ENCODE measurements at regions not wholly inside any gene's neighbourhood (a gene's known extent, or its start where the extent isn't known, plus 50 kb on each side); places are given as distances from the start of the nearest gene placed in this dataset.
"Not testable (repeated sequence)": the region's sequence is repeated elsewhere in the genome, so short reads cannot be mapped to it uniquely, and the experiment has no call there.

DNA sequence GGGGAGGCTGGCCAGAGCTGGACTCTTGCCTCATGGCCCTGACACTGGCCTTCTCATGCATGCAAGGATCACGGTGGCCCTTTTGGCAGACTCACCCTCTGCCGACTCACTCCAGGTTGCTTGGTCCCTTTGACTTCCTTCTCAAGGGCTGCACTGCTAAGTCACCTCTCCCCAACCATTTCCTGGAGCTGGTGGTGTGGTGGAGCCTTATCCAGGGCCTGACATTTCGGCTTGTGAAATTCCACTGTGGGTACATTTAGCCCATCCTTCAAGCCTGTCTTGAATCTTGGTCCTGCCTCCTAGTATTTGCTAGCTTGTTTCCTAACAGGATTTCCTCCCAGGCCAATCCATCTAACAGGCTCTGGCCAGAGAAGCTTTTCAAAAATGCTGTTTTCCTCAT is 52.6 kb upstream of the JUN start:
- no peak for DNase-seq

DNA sequence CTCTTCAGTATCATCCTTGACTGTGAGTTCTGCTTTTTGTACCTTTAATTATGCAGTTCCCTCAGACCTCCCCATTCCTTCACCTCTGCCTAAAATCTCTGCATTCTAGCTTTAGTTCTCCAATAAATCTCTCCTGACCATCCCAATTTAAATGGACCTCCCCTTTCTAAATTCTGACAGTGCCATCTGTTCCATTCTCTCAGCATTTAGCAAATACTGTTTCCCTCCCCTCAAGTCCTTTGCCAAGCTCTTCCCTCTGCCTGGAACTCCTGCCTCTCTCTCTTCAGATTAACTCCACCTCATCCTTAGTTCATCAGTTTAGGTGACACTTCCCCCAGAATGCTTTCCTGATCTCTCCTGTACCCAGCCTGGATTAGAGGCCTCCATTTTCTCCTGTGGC is 54.0 kb upstream of the JUN start:
- no peak for DNase-seq

DNA sequence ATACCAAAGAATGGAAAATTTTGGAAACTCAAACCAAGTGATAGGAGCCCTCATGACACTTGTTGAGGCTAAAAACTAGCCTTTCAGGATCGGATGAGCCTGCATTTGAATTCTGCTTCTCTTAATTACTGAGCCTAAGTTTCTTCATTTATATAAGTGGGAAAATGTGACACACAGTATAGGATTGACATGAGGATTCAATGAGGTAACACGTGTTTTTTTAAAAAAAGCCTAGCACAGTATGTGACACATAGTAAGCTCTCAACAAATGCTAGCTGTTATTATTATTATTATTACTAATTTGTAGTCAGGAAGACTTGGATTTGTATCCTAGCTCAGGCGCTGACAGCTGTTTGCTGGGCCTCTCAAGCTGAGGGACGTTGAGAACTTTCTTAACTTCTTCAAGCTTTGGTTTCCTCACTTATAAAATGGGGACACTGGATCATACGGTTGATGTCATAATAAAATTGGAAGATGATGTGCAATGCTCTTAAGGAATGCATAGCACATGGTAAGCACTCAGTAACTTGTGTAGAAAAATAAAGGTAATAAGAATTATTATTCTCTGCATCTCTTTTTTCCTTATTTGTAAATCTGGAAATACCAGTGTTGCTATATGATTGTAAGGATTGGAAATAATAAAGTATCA is 55.4 kb upstream of the JUN start:
- DNase-seq, result no peak

DNA sequence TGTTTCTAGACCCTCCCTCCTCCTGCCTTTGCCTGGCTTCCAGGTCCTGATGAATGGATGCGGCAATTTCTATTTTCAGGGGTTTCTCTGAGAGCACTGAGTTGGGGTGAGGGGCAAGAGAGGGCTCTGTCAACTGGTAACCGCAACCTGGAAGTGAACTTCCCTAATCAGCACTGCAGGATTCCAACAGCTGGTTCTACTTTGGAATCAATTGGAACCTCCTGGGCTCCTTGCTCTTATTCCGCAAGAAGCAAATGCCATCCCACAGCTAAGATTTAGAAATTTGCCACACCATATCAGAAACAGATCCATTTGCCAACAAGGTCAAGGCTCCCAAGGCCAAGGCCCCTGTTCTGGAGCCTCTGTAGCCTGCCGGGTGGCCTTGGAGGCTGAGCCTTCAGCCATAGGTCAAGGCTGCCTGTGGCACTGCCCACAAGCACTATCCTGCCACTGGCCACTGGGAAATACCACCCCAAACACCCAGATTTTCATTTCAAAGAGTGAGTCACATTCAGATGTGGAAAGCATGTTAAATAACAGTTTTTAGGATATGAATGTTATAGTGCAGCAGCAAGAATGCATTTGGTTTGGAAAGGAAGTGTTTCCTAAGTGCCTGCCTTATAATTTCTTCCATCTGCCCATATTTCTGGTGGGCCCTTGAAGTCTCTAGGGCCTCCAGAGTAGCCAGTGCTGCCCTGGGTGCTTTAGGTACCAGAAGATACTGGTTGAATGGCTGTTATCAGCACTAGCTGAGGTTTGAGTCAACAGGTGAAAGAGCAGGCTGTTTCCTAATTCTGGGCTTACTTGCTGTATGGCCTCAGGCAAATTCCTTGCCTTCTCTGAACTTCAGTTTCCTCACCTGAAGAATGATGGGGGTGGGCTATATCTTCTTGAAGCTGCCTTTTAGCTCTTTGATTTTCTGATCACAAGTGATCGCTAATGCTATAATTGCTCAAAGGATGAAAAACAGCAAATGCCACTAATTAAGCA is 56.3 kb upstream of the JUN start:
- no peak for DNase-seq

DNA sequence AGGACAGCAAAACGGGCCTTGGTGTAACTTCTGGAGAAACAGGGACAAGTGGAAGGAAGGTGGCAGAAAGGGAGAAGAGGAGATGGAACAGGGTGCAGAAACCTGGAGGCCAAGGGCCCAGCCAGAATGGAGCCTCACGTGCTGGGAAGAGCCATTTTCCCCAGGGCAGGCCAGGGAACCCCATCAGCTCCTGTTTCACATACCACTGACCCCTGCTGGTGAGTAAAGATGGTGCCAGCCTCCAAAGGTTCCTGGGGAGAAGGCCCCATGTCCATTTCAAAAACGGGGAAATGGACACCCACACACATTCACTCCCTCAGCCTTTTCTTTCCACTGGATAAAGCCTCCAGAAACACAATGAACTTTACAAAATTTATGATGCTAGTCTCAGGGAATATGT is 57.6 kb upstream of the JUN start:
- no peak for DNase-seq

DNA sequence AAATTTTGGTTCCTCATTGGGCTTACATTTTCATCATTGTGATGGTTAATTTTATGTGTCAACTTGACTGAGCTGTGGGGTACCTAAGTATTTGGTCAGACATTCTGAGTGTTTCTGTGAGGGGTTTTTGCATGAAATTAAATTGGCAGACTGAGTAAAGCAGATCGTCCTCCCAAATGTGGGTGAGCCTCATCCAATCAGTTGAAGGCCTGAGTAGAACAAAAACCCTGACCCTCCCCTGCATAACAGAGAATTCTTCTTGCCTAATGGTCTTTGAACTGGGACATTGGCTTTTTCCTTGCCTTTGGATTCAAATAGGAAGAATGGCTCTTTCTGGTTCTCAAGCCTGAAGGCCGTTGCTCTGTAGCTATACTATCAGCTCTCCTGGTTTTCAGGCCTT is 59.1 kb upstream of the JUN start:
- DNase-seq, result no peak

DNA sequence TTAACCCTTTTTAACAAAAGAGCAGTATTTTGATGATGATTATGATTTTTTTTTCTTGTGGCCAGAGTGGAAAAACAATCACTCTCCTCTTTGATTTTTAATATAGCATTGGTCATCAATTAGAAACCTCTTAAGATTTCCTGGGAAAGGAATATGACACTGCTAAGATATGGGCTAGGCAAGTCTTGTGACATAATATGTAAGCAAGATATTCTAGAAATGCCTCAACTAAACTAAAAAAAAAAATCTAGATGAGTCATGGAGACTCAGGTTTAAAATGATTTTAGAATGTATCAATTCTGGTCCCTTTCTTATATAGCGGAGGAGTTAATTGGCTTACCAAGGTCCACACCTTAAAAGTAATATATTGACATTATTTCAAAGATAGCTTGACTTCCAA is 60.3 kb upstream of the JUN start:
- no peak for DNase-seq

DNA sequence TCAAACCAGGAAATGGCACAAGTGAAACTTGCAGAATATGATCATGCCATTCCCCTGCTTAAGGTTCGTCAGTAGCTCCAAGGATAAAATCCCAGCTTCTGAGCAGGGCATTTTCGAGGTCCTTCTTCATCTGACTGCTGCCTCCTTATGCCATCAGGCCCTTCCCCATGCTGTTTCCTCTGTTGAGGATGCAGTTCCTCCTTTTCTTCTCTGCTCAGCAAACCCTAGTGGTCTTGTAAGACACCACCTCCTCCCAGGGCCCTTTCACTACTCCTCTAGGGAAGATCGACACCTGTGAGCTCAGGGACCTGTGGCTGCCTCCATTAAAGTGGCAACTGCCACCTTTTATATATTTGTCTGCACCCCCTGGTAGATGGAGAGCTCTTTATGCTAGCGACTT is 62.1 kb upstream of the JUN start:
- no peak for DNase-seq

DNA sequence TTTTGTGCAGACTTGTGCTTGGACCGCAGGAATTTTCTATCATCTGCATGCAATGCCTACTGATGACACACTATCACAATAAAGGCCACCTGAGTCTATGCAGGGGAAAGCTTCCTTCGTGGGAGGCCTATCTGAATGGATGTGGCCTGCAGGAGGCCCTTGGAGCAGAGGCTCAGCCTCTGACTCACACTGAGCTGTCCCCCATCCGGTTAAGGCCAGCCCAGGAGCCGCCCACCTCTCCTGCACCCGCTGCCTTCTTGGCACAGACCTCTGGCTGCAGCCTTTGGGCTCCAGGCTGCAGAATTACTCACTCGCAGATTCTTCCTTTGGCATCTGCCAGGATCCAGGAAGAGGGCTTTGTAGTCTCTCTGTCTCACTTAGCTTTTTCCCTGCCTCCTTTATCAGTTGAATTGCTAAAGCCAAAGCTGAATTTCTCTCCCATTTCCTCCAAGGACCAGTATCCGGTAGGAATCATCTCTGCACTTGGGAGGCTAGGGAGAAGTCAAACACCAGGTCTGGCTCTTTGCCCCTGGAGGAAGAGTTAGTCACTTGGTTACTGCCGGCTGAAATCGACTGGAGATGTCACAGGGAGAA is 65.1 kb upstream of the JUN start:
- DNase-seq, result no peak

DNA sequence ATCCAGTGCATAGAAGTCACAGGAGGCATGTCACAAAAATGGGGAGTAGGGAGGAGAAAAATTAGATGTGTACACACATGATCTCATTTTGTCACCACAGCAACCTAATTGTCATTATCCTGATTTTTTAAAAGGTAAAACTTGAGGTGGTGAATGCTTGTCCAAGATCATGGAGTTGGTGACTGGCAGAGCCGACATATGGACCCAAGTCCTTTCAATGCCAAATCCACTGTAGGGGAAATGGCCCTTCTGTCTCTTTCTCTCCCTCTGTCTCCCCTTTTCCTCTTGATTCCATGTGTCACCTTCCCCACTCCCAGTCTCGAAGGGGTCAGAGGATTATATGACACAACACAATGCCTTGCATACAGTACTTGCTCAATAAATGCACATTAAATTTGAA is 65.7 kb upstream of the JUN start:
- no peak for DNase-seq

DNA sequence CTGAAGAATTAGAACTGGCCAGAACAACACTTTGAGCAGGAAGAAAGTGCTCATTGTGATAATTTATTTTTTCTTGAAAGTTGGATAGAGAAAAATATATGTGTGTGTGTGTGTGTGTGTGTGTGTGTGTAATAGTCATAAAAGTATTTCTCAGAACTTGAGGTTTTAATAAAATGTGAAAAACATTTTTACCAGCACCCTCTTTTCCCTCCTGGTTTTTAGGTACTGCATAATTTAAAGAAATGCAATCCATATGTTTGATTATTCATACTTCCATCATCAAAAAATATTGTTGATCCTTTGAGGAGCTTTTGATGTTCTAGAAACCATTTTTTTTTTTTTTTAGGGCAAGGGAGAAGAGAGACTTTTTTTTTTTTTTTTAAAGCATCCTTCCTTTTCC is 66.8 kb upstream of the JUN start:
- DNase-seq, result no peak

DNA sequence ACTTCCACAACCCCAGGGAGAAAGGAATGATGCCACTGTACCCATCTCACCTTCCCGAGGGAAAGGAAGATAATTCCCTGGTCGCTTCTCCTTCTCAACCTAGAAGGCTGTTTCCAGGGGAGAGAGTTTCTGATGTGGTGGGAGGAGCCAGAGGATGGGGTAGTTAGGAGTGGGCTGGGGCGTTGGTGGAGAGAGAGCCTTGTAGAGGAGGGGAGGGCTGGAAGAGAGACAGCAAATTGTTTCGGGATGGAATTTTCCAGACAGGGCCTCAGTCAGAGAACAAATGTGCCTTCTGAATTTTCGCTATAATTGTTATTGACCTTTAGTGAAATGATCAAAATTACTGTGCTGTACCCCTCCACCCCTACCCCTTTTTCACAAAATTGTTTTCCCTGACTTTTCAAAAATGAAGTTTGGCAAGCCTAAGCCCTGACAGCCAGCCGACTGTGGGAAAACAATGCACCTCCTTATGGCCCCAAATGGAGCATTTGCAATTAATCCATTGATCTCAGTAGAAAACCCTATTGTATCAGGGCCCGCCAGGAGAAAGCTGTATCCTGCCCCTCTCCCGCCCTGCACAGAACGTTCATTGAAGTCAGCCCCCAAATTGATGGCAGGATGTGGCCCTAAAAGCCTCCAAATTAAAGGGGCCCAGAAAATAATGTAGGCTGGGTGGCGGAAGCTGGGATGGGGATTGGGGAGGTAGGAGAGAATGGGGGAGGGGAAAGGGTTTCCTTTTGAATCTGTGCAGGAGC is 69.1 kb upstream of the JUN start:
- DNase-seq, result no peak

DNA sequence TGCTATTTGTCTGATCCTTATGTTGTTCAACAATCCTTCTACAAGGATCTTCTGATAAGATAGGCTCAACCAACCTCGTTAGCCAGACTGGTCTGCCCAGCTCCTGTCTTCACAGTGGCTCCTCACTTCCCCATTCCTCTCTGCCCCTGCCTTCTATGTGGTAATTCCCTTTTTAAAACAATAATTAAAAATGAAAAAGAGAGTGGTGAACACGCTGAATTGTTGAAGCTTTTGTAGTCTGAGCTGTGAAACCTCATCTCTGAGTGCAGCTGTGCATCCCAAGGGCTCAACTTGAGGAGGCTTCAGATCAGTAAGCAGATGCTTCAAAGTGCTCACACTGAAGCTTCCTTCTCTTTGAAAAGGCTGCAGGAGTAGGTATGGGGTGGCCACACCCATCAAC is 70.7 kb upstream of the JUN start:
- no peak for DNase-seq

DNA sequence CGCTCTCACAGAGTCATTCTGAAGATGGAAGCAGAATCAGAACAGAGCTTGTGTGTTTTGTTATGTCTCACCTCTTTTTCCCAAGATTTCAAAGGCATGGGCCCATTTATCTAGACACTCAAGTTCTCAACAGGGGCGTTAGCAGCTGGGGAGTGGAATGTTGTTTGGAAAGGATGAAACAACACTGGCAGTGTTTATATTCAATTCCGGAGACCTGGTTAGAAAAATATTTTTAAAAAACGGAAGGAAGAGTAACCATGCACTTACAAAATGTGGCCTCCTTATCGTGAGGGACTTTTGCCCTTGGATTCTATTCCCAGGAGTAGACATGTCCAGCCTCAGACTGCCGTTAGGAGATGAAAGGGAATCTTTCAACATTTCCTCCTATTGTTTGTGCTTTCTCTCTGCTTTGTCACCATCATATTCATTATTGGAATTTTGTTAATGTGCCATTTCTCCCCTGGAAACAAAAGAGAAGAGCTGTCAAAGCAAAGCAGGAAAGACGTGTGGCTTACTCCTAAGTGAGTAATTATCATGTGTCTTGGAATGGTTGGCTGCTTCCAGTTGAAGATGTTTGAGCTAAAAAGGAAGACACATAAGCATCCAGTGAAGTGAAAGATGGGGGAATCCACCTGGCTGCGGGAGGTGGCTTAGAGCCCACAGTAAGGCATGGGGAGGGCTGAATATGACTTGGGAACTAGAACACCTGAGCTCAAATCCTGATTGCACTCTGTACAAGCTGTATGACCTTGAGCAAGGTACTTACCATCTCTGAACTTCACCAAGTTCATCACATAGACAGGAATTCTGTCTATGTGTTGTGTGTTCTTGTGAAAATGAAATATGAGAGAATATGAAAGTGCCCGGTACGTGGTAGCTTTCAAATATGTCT is 71.7 kb upstream of the JUN start:
- no peak for DNase-seq

DNA sequence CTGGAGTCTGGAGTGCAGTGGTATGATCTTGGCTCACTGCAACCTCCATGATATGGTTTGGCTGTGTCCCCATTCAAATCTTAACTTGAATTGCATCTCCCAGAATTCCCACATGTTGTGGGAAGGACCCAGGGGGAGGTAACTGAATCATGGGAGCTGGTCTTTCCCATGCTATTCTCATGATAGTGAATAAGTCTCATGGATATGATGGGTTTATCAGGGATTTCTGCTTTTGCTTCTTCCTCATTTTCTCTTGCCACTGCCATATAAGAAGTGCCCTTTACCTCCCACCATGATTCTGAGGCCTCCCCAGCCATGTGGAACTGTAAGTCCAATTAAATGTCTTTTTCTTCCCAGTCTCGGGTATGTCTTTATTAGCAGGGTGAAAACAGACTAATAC is 72.4 kb upstream of the JUN start:
- not testable (repeated sequence) for DNase-seq

DNA sequence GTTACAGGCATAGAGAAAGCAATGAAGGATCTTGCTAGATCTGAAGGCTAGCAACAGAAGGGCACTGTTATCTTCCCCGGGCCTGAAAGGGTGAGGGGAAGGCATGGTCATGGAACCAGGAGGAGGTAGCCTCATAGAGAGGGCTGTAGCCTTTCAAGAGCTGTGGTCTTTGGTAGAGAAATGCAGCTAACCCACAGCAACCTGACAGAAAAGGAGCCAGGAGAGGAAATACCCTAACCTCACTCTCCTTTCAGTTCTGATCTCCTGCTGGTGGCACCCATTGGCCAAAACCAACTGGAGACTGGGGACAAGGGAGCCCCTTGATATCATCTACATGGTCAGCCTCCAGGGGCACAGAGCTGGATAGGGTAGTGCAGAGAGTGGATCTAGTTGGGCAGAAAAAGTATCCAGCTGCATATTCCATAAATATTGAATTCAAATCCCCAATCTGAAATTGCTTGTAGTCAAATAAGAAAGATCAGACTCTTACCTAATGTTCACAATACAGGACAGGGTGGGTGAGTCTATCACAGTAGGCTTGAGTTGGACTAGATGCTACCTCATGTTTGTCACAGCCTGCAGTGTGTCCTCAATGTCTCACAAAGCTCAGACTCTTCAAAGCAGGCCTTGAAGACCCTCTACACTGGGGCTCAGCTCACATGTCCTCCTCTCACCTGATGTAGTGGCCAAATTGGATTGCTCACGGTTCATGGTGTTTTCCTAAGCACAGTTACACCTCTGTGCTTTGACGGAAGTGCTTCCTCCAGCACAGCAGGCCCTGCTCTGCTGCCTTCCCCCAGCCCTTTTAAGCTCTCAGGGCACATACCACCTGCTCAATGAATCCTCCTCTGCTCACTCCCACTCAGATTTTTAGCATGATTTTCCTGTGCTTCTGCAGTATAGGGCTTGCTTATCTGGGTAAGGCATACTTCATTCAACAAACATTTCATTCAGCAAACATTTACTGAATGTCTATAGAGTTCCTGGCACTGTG is 74.1 kb upstream of the JUN start:
- DNase-seq, result no peak

DNA sequence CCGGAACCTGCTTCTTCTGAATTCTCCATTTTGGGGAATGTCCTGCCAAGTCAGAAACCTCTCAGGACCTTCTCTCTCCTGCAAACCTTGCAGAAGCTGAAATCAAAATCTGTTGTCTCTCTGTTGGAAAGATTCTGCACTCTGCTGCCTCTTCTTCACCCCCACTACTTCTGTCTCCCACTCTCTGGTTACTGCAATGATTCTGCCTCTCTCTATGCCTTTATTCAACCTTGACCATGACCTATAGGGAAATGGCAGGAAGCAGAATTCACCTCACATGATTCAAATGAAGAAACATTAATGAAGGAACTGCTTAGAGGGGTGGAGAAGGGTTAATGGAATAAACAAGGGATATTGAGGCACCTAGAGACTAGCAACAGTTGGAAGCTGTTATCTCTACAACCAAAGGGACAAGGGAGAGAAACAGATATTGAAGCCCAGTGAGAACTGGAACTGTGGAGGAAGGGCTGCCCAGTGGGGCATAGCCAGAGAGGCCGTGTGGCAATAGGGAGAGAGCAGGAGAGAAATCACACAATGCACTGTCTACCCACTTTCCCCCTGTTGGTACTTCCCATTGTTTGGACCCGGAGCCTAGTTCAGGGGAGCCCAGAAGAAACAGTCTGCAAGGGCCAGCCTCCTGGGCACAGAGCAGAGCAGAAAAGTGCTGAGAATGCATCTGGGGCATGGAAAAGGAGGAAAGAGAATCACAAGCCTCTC is 76.1 kb upstream of the JUN start:
- no peak for DNase-seq

DNA sequence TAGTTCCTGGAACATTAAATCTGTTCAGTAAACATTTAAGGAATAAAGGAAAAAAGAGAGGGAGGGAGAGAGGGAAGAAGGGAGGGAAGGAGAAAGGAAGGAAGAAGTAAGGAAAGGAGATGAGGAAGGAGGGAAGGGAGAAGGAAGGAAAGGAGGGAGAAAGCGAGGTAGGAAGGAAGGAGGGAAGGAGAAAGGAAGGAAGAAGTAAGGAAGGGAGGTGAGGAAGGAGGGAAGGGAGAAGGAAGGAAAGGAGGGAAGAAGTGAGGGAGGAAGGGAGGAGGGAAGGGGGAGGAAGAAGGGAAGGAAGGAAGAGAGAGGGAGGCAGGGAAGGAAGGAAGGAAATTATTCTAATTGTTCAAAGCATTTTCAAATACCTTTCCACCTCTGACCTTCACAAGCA is 77.2 kb upstream of the JUN start:
- DNase-seq, result no peak

DNA sequence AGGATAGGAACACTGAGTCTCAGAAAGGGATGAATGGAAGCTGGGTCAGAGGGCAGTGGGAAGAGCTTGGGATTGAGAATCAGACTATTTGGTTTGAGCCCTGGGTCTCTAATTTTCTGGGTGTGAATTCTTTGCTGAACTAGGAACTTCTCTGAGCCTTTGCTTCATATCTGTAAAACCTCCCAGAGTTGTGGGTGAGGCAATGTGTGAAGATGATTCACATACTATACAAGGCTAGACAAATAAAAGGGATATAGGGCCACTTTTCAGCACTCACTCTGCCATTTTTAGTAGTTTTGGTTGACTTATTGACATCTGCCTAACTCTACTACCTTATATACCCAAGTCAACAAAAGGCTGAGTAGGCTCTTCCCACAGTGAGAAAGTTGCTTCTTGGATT is 77.7 kb upstream of the JUN start:
- no peak for DNase-seq

DNA sequence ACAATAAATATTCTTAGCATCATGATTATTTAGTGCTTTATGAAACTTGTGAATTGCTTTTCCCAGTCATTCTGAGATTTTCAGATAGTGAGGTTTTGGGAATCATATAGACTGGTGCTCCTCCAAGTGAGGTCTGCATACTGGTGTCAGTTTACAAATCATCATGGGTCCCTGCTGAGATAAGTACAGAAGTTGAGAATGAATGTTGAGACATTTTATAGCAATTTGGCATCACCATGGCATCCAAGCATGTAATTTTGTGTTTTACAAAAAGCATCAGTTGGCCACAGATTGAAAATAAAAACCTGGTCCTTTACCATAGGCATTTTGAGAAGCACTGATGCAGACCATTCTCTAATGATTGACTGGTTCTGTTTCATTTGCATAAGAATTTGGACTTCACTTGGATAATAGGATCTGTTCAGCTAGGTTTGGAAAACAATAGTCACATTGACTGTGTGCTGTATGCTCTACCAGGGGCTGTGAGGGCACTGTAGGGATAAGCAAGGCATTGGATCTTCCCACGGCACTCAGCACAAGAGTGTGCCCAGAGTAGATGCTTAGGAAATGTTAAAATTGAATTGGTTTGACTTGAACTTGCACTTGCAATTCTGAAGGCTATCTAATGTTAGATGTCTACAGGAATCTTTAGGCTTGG is 79.0 kb upstream of the JUN start:
- no peak for DNase-seq
